ENCODE measurements at regions not wholly inside any gene's neighbourhood (a gene's known extent, or its start where the extent isn't known, plus 50 kb on each side); places are given as distances from the start of the nearest gene placed in this dataset.

DNA sequence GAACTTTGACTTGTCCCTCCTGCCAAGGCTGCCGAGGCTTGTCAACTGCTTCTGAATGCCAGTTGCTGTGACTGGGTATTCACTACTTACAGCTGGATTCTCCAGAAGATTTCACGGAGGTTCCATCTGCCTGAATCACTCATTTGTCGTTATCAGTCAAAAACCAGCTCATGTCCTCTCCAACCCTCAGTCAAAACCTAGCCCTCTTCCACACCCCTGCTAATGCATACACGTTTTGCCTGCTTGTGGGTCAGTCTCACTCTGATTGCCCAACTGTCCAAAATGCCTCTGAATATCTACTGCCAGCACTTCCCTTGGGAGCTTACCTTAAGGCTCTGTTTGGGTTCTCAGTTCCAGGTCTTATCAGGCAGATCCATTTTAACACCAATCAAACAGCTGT lies 238.6 kb upstream of the TMEM161B start (continued):
- TF ChIP-seq USF2 (IDR thresholded peaks at IDR 0.05; ENCODE audit: low read length) (no peak), SIN3A (conservative IDR thresholded peaks at IDR 0.05 in 1 of 2, IDR thresholded peaks at IDR 0.05 in 1 of 2; ENCODE audit: low read depth in 1 of 2, low read length in 2 of 2) (no peak), TEAD4 (IDR thresholded peaks at IDR 0.05; ENCODE audit: low read depth, low read length) (no peak), CEBPB (IDR thresholded peaks at IDR 0.05; ENCODE audit: low read depth, low read length) (no peak), RAD21 (IDR thresholded peaks at IDR 0.05 in 1 of 2, conservative IDR thresholded peaks at IDR 0.05 in 1 of 2; ENCODE audit: low read depth in 2 of 2, low read length in 2 of 2) (no peak)
